SK-N-SH treated with all-trans-retinoic acid at 6 μM for 48 hours (cell line): ENCODE measurements at regions not wholly inside any gene's neighbourhood (a gene's known extent, or its start where the extent isn't known, plus 50 kb on each side); places are given as distances from the start of the nearest gene placed in this dataset.

Experiments
- BACH2 ChIP-seq: fragments of 250-450 bp; sonication (Bioruptor Pico); IDR thresholded peaks from 2 replicates; pipeline ENCODE4 v1.9.0; 2021; ENCODE audit warnings: mild to moderate bottlenecking, borderline replicate concordance
- CSDC2 ChIP-seq: fragments of 250-450 bp; sonication (Bioruptor Pico); IDR thresholded peaks from 2 replicates; pipeline ENCODE4 v1.5.0; 2020; ENCODE audit warnings: mild to moderate bottlenecking, moderate library complexity
- OSR1 ChIP-seq: fragments of 250-450 bp; sonication (Bioruptor Pico); IDR thresholded peaks from 2 replicates; pipeline ENCODE4 v1.8.0; 2022; ENCODE audit warnings: moderate library complexity, mild to moderate bottlenecking, inconsistent platforms
- TF ChIP-seq, protein P1 (sequence below): fragments of 250-450 bp; sonication (Bioruptor Pico); IDR thresholded peaks from 2 replicates; pipeline ENCODE4 v1.8.0; 2020; ENCODE audit warnings: mild to moderate bottlenecking, moderate library complexity, borderline replicate concordance

DNA sequence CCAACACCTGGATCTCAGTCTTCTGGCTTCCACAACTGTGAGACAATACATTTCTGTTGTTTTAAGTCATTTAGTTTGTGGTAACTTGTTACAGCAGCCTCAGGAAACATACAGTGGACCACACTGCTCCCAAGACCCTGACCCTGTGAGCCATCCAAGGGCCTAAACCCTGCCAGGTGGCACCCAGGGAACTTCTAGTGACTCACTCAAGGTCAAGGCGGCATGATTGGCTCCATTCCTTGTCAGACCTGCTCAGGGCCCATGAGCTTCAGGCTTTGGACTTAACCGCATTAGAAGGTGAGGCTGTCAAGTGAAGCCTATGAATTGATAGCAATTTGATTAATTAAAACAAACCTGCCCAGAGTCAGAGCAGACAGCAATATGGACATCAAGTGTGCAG, 165.7 kb upstream of the MAMLD1 start:
- no peak for TF ChIP-seq CSDC2 (CRISPR knock-in tag)
- no peak for TF ChIP-seq BACH2 (CRISPR knock-in tag)
- TF ChIP-seq, protein P1, sequence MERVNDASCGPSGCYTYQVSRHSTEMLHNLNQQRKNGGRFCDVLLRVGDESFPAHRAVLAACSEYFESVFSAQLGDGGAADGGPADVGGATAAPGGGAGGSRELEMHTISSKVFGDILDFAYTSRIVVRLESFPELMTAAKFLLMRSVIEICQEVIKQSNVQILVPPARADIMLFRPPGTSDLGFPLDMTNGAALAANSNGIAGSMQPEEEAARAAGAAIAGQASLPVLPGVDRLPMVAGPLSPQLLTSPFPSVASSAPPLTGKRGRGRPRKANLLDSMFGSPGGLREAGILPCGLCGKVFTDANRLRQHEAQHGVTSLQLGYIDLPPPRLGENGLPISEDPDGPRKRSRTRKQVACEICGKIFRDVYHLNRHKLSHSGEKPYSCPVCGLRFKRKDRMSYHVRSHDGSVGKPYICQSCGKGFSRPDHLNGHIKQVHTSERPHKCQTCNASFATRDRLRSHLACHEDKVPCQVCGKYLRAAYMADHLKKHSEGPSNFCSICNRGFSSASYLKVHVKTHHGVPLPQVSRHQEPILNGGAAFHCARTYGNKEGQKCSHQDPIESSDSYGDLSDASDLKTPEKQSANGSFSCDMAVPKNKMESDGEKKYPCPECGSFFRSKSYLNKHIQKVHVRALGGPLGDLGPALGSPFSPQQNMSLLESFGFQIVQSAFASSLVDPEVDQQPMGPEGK (CRISPR knock-in tag) = no peak
- no peak for TF ChIP-seq OSR1 (CRISPR knock-in tag)
